ENCODE measurements at regions not wholly inside any gene's neighbourhood (a gene's known extent, or its start where the extent isn't known, plus 50 kb on each side); places are given as distances from the start of the nearest gene placed in this dataset.

DNA sequence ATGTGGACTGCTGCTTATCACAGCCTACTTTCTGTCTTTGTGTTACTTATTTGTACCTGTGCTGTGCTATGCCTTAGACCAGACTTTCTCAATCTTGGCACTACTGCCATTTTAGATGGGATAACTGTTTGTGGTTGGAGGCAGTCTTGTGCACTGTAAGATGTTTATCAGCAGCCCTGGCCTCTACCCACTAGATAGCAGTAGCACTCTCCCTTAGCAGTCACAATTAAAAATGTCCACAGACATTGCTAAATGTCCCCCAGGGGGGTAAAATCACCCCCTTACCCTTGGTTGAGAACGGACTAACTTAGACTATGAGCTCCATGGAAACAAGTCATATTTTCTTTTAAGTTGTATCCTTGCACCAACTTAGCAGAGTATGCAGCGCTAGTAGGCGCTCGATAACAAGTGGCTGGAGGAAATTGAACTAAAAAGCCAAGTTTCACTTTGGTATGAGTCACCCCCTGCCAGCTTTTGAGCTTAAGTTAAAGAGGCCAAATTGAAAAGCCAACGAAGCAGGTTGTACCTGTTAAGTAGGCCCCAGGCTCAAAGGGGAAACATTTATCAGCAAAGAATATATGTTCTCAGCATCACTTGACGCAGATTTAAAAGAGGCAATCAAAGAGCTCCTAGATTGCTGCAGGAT lies 304.8 kb upstream of the SORL1-AS1 start:
- no peak for TF ChIP-seq EZH2 (IDR thresholded peaks at IDR 0.05; ENCODE audit: insufficient read depth, poor library complexity, severe bottlenecking)
- TF ChIP-seq EZH2phosphoT487 (IDR thresholded peaks at IDR 0.05; ENCODE audit: insufficient read depth, low read depth): no peak

All from GM23248 (cell line).